CD14-positive monocyte (primary cell): ENCODE measurements at regions not wholly inside any gene's neighbourhood (a gene's known extent, or its start where the extent isn't known, plus 50 kb on each side); places are given as distances from the start of the nearest gene placed in this dataset.

Source experiments
- DNase-seq, 3 donors: peaks; one replicate each; pipeline ENCODE4 v3.0.0-alpha.2; 2011 to 2022
- H2AFZ ChIP-seq: 2 replicates; pipeline ENCODE4 v1.6.0; 2012; ENCODE audit warnings: mild to moderate bottlenecking, low read depth, low read length, inconsistent platforms; ENCODE audit not compliant: insufficient read depth, poor library complexity, severe bottlenecking
- H3K27ac ChIP-seq, 2 donors: 1 replicate in 1 of 2; 2 replicates in 1 of 2; pipeline ENCODE4 v1.5.1; 2012 to 2013; ENCODE audit warnings: low read length in 2 of 2, control low read depth in 1 of 2, inconsistent platforms in 1 of 2, low read depth in 1 of 2, mild to moderate bottlenecking in 1 of 2
- H3K27me3 ChIP-seq, 2 donors: one replicate each; pipeline versions ENCODE4 v1.6.0 to v1.6.1; 2011 to 2013; ENCODE audit warnings: low read length in 2 of 2; ENCODE audit not compliant: control insufficient read depth in 2 of 2, insufficient read depth in 2 of 2
- H3K36me3 ChIP-seq, 2 donors: replicated peaks in 1 of 2; 1 replicate in 1 of 2; 2 replicates in 1 of 2; pipeline versions ENCODE4 v1.5.1 to v1.6.1; 2012 to 2013; ENCODE audit warnings: low read length in 2 of 2, control low read depth in 1 of 2, inconsistent platforms in 1 of 2, mild to moderate bottlenecking in 1 of 2; ENCODE audit not compliant: insufficient read depth in 2 of 2, control insufficient read depth in 1 of 2
- H3K4me1 ChIP-seq, 2 donors: 1 replicate in 1 of 2; 2 replicates in 1 of 2; pipeline versions ENCODE4 v1.5.1 to v1.6.1; 2012 to 2013; ENCODE audit warnings: low read length in 2 of 2, control low read depth in 1 of 2, inconsistent platforms in 1 of 2, mild to moderate bottlenecking in 1 of 2, moderate library complexity in 1 of 2; ENCODE audit not compliant: insufficient read depth in 2 of 2, control insufficient read depth in 1 of 2
- H3K4me2 ChIP-seq: replicated peaks from 2 replicates; pipeline ENCODE3; 2012; ENCODE audit warnings: low read length, moderate library complexity, mild to moderate bottlenecking; ENCODE audit not compliant: poor library complexity, severe bottlenecking; ENCODE audit errors: extremely low read depth
- H3K4me3 ChIP-seq, 3 experiments: fragments of 200-600 bp in 1 of 3; sonication (generic) in 1 of 3; replicated peaks in 1 of 3; 1 replicate in 2 of 3; 2 replicates in 1 of 3; pipeline ENCODE4 v1.5.1; 2011 to 2013; ENCODE audit warnings: low read length in 3 of 3, mild to moderate bottlenecking in 3 of 3, control low read depth in 2 of 3, low read depth in 2 of 3, inconsistent platforms in 1 of 3, moderate library complexity in 1 of 3
- H3K79me2 ChIP-seq: 2 replicates; pipeline ENCODE4 v1.6.0; 2012; ENCODE audit warnings: mild to moderate bottlenecking, control low read depth, inconsistent platforms, low read length, moderate library complexity; ENCODE audit not compliant: insufficient read depth
- H3K9ac ChIP-seq: 2 replicates; pipeline ENCODE4 v1.6.0; 2017; ENCODE audit warnings: low read length, mild to moderate bottlenecking; ENCODE audit not compliant: insufficient read depth, poor library complexity, severe bottlenecking
- H3K9me3 ChIP-seq, 2 donors: replicated peaks in 1 of 2; 1 replicate in 1 of 2; 2 replicates in 1 of 2; pipeline versions ENCODE4 v1.5.1 to v1.6.1; 2012 to 2013; ENCODE audit warnings: low read length in 2 of 2, control low read depth in 1 of 2; ENCODE audit not compliant: control insufficient read depth in 1 of 2, insufficient read depth in 1 of 2
- H4K20me1 ChIP-seq: 2 replicates; pipeline ENCODE4 v1.6.0; 2012; ENCODE audit warnings: mild to moderate bottlenecking, low read length, control low read depth, moderate library complexity; ENCODE audit not compliant: insufficient read depth
- H3K27ac Mint-ChIP-seq, 7 donors: one replicate each; pipeline ENCODE4 v1.8.0; 2020; ENCODE audit warnings: mild to moderate bottlenecking in 7 of 7, mixed read lengths in 7 of 7, moderate library complexity in 6 of 7, inconsistent platforms in 2 of 7
- H3K27me3 Mint-ChIP-seq, 3 donors: one replicate each; pipeline ENCODE4 v1.8.0; 2021 to 2022; ENCODE audit warnings: low read depth in 3 of 3, mild to moderate bottlenecking in 3 of 3, mixed read lengths in 3 of 3, moderate library complexity in 3 of 3, inconsistent platforms in 1 of 3
- H3K36me3 Mint-ChIP-seq, 2 donors: one replicate each; pipeline ENCODE4 v1.8.0; 2020; ENCODE audit warnings: mixed read lengths in 2 of 2, inconsistent platforms in 1 of 2, mild to moderate bottlenecking in 1 of 2
- H3K4me1 Mint-ChIP-seq: one replicate; pipeline ENCODE4 v1.8.0; 2020; ENCODE audit warnings: mild to moderate bottlenecking, mixed read lengths
- H3K4me3 Mint-ChIP-seq, 2 donors: one replicate each; pipeline ENCODE4 v1.8.0; 2020; ENCODE audit warnings: mild to moderate bottlenecking in 2 of 2, mixed read lengths in 2 of 2, moderate library complexity in 1 of 2
- H3K9me3 Mint-ChIP-seq, 7 donors: one replicate each; pipeline ENCODE4 v1.8.0; 2020 to 2022; ENCODE audit warnings: mixed read lengths in 7 of 7, mild to moderate bottlenecking in 6 of 7, moderate library complexity in 6 of 7, inconsistent platforms in 2 of 7
- CTCF ChIP-seq: fragments of 200-600 bp; IDR thresholded peaks from one replicate; pipeline ENCODE4 v1.8.0; 2022; ENCODE audit warnings: antibody characterized with exemption, mild to moderate bottlenecking
- WGBS: methylation state at CpG from one replicate; pipeline ENCODE4 v1.1.5; 2013; ENCODE audit warnings: missing lambda C conversion rate; ENCODE audit not compliant: insufficient coverage; 5-methylcytosine and 5-hydroxymethylcytosine counted together
- intact Hi-C, 2 donors: fragments of 100-400 bp; cut with micrococcal nuclease; formaldehyde crosslinking; loops; one replicate each; pipeline versions ENCODE4 v1.15.0 to v1.15.1; 2023

- no peak overlapping the region for H3K9ac ChIP-seq
- H3K27me3 ChIP-seq: no peaks in the 10 kb centered on the region
- Mint-ChIP-seq H3K27ac (peak overlapping the region in 3 of 7 donors; percentile 3 to 45 (median 16)), H3K27me3 (peaks cover 0 to 3% (median 1%) of the 10 kb centered on the region in 3 donors), H3K36me3 (peaks cover 0 to 2% of the 10 kb centered on the region in 2 donors), H3K4me3 (no peak overlapping the region), H3K4me1 (peaks cover 30% of the 10 kb centered on the region), H3K9me3 (peaks cover 0 to 3% (median 0%) of the 10 kb centered on the region in 7 donors)
- no peaks in the 10 kb centered on the region for H3K79me2 ChIP-seq
- DNase-seq: no peak
- H3K4me1 ChIP-seq: peaks cover 21 to 34% of the 10 kb centered on the region in 2 donors
- no peak overlapping the region for H3K4me2 ChIP-seq
- H4K20me1 ChIP-seq: no peaks in the 10 kb centered on the region
- peak overlapping the region in 1 of 2 donors; percentile 84 for H3K27ac ChIP-seq
- 96% methylated on average over 3 of the region's 3 CpGs for WGBS
- no peak for TF ChIP-seq CTCF
- H3K9me3 ChIP-seq: no peaks in the 10 kb centered on the region
- no peaks in the 10 kb centered on the region for H3K36me3 ChIP-seq
- H3K4me3 ChIP-seq: no peak overlapping the region
- intact Hi-C loops: loop anchor here in 1 of 2 donors (5.0 to 10.0 kb wide), 2 partner anchors 50 to 107 kb away; no protein-coding TSS in a partner anchor
- H2AFZ ChIP-seq: no peak overlapping the region
These were observed 130.7 kb upstream of the ZNF648 start for GRCh38 chr1:182192215-182192614.

GRCh38 chr1:182191381-182192115 lies 130.0 kb upstream of the ZNF648 start:
- Histone ChIP-seq H4K20me1 (no peaks in the 10 kb centered on the region), H3K9ac (no peak overlapping the region)
- peaks cover 0 to 7% (median 1%) of the 10 kb centered on the region in 3 donors for H3K27me3 Mint-ChIP-seq

More at GRCh38 chr1:182191381-182192115, 130.0 kb upstream of the ZNF648 start:
- Histone ChIP-seq H2AFZ (no peak overlapping the region), H3K27me3 (no peaks in the 10 kb centered on the region), H3K4me1 (peaks cover 21 to 29% of the 10 kb centered on the region in 2 donors), H3K4me2 (no peak overlapping the region), H3K79me2 (no peaks in the 10 kb centered on the region), H3K36me3 (no peaks in the 10 kb centered on the region), H3K9me3 (no peaks in the 10 kb centered on the region), H3K4me3 (no peak overlapping the region), H3K27ac (no peak overlapping the region)
- H3K9me3 Mint-ChIP-seq: peaks cover 0 to 3% (median 0%) of the 10 kb centered on the region in 7 donors
- H3K27ac Mint-ChIP-seq: no peak overlapping the region
- peaks cover 26% of the 10 kb centered on the region for H3K4me1 Mint-ChIP-seq
- TF ChIP-seq CTCF: no peak
- H3K36me3 Mint-ChIP-seq: peaks cover 0 to 2% of the 10 kb centered on the region in 2 donors
- DNase-seq: no peak
- intact Hi-C loops: loop anchor here in 1 of 2 donors (5.0 to 10.0 kb wide), 2 partner anchors 49 to 107 kb away; no protein-coding TSS in a partner anchor
- 100% methylated on average over 1 of the region's 2 CpGs for WGBS
- no peak overlapping the region for H3K4me3 Mint-ChIP-seq
